ENCODE measurements at regions not wholly inside any gene's neighbourhood (a gene's known extent, or its start where the extent isn't known, plus 50 kb on each side); places are given as distances from the start of the nearest gene placed in this dataset.

- WGBS, 5 donors, result 70 to 88% (median 80%) methylated on average over 1 of the region's 1 CpG
- Histone ChIP-seq H3K27me3 (replicated peaks in 1 of 7) (no peaks in the 10 kb centered on the region), H3K27ac (no peak overlapping the region), H3K36me3 (no peaks in the 10 kb centered on the region), H3K9me3 (peaks cover 0 to 30% (median 7%) of the 10 kb centered on the region in 8 donors), H3K4me1 (no peaks in the 10 kb centered on the region), H3K4me3 (no peak overlapping the region)
- DNase-seq, result no peak
- TF ChIP-seq CTCF (IDR thresholded peaks at IDR 0.05 in 8 of 11, conservative IDR thresholded peaks at IDR 0.05 in 3 of 11) (no peak), POLR2A (IDR thresholded peaks at IDR 0.05) (no peak), POLR2AphosphoS5 (IDR thresholded peaks at IDR 0.05) (no peak)
- intact Hi-C loops (cut with DNase I; ENCODE audit: low total_unique reads), result no loop called here
Measured at GRCh38 chr11:37621662-37622061, 1023.6 kb upstream of the RAG2 start.

DNA sequence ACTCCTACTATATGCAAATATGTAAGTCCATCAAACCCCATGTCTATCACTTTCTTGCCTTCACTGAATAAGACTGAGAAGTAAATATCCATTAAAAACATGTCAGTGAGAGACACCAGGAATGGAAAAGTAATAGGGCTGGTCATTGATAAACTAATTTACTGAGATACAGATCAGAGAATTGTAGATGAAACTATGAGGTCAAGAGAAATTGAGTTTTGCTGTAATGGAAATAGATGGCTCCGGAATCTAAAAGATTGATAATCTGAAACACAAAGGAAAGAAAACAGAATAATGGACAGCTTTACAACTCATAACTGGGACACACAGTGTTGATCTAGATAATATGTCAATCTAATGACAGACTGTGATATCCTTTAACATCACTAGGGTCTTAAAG, 1018.3 kb upstream of the RAG2 start:
- no peak overlapping the region for H3K27ac ChIP-seq
- intact Hi-C loops (cut with DNase I; ENCODE audit: low total_unique reads), result no loop called here
- WGBS, 5 donors, result 88 to 97% (median 93%) methylated on average over 1 of the region's 1 CpG

GRCh38 chr11:37613031-37613430, 1015.0 kb upstream of the RAG2 start:
- no peak for TF ChIP-seq POLR2AphosphoS5 (IDR thresholded peaks at IDR 0.05)
- Histone ChIP-seq H3K27me3 (replicated peaks in 1 of 7) (no peaks in the 10 kb centered on the region), H3K4me1 (no peaks in the 10 kb centered on the region), H3K36me3 (no peaks in the 10 kb centered on the region), H3K9me3 (peaks cover 0 to 3% (median 0%) of the 10 kb centered on the region in 8 donors), H3K27ac (no peak overlapping the region), H3K4me3 (no peak overlapping the region)
- intact Hi-C loops (cut with DNase I; ENCODE audit: low total_unique reads), result no loop called here
- DNase-seq, result no peak
- 10 to 46% (median 20%) methylated on average over 1 of the region's 1 CpG for WGBS, 5 donors

More for the DNA sequence above, 1018.3 kb upstream of the RAG2 start:
- Histone ChIP-seq H3K27me3 (replicated peaks in 1 of 7) (no peaks in the 10 kb centered on the region), H3K4me3 (no peak overlapping the region), H3K4me1 (no peaks in the 10 kb centered on the region), H3K9me3 (peaks cover 0 to 26% (median 5%) of the 10 kb centered on the region in 8 donors), H3K36me3 (no peaks in the 10 kb centered on the region)
- no peak for DNase-seq
- TF ChIP-seq POLR2A (IDR thresholded peaks at IDR 0.05), result no peak
- TF ChIP-seq CTCF (IDR thresholded peaks at IDR 0.05 in 8 of 11, conservative IDR thresholded peaks at IDR 0.05 in 3 of 11), result no peak
- TF ChIP-seq POLR2AphosphoS5 (IDR thresholded peaks at IDR 0.05), result no peak

GRCh38 chr11:37612146-37612545, 1014.1 kb upstream of the RAG2 start:
- Histone ChIP-seq H3K27ac (no peak overlapping the region), H3K9me3 (peaks cover 0 to 2% (median 0%) of the 10 kb centered on the region in 8 donors), H3K4me3 (no peak overlapping the region), H3K4me1 (no peaks in the 10 kb centered on the region), H3K36me3 (no peaks in the 10 kb centered on the region), H3K27me3 (replicated peaks in 1 of 7) (no peaks in the 10 kb centered on the region)
- WGBS, 5 donors, result 77 to 88% (median 84%) methylated on average over 4 of the region's 4 CpGs
- no peak for TF ChIP-seq POLR2AphosphoS5 (IDR thresholded peaks at IDR 0.05)
- no peak for TF ChIP-seq POLR2A (IDR thresholded peaks at IDR 0.05)
- no peak for TF ChIP-seq CTCF (IDR thresholded peaks at IDR 0.05 in 8 of 11, conservative IDR thresholded peaks at IDR 0.05 in 3 of 11)
- intact Hi-C loops (cut with DNase I; ENCODE audit: low total_unique reads), result no loop called here
- DNase-seq, result no peak

DNA sequence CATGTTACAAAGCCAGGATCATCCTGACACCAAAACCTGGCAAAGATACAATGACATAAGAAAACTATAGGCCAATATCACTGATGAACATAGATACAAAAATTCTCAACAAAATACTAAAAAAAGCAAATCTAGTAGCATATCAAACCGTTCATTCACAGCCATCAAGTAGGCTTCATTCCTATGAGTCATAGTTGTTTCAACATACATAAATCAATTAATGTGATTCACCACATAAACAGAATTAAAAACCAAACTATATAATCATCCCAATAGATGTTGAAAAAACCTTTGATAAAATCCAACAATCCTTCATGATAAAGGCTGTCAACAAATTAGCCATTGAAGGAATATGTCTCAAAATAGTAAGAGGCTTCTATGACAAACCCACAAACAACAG, 1007.2 kb upstream of the RAG2 start:
- no peaks in the 10 kb centered on the region for H3K4me1 ChIP-seq
- peaks cover 0 to 23% (median 12%) of the 10 kb centered on the region in 8 donors for H3K9me3 ChIP-seq
- TF ChIP-seq POLR2A (IDR thresholded peaks at IDR 0.05) (no peak), POLR2AphosphoS5 (IDR thresholded peaks at IDR 0.05) (no peak), CTCF (IDR thresholded peaks at IDR 0.05 in 8 of 11, conservative IDR thresholded peaks at IDR 0.05 in 3 of 11) (no peak)
- H3K4me3 ChIP-seq, result no peak overlapping the region
- no peak overlapping the region for H3K27ac ChIP-seq
- DNase-seq, result no peak
- 61 to 73% (median 70%) methylated on average over 1 of the region's 1 CpG for WGBS, 5 donors
- no peaks in the 10 kb centered on the region for H3K27me3 ChIP-seq (replicated peaks in 1 of 7)
- intact Hi-C loops (cut with DNase I; ENCODE audit: low total_unique reads), result no loop called here
- H3K36me3 ChIP-seq, result no peaks in the 10 kb centered on the region

Measured in spleen (tissue), 11 donors.